Body of pancreas (tissue), 4 donors: ENCODE measurements at regions not wholly inside any gene's neighbourhood (a gene's known extent, or its start where the extent isn't known, plus 50 kb on each side); places are given as distances from the start of the nearest gene placed in this dataset.

Source experiments
- ATAC-seq: fragments of 150-250 bp; one replicate; pipeline ENCODE4 v1.9.1; 2016
- DNase-seq, 4 donors: peaks; one replicate each; pipeline ENCODE4 v3.0.0-alpha.2; 2019
- H3K27ac ChIP-seq, 4 donors: fragments of 200-600 bp; sonication (generic); 1 replicate in 3 of 4; 2 replicates in 1 of 4; pipeline versions ENCODE4 v1.5.1 to v1.6.1; 2016 to 2019; ENCODE audit warnings: mild to moderate bottlenecking in 1 of 4, mixed read lengths in 1 of 4, moderate library complexity in 1 of 4
- H3K27me3 ChIP-seq, 2 donors: fragments of 200-600 bp; sonication (generic); one replicate each; pipeline ENCODE4 v1.6.0; 2016; ENCODE audit warnings: mild to moderate bottlenecking in 1 of 2
- H3K36me3 ChIP-seq, 2 donors: fragments of 200-600 bp; sonication (generic); replicated peaks in 1 of 2; 2 replicates each; pipeline ENCODE4 v1.5.1; 2016; ENCODE audit warnings: low read depth in 2 of 2; ENCODE audit not compliant: insufficient read depth in 1 of 2
- H3K4me1 ChIP-seq: fragments of 200-600 bp; sonication (generic); one replicate; pipeline ENCODE4 v1.6.0; 2016
- H3K4me3 ChIP-seq, 2 donors: fragments of 200-600 bp; sonication (generic); 1 replicate in 1 of 2; 2 replicates in 1 of 2; pipeline ENCODE4 v1.5.1; 2016 to 2019
- H3K9me3 ChIP-seq, 3 donors: fragments of 200-600 bp; sonication (generic); 1 replicate in 2 of 3; 2 replicates in 1 of 3; pipeline ENCODE4 v1.5.1; 2016
- CTCF ChIP-seq, 7 experiments: fragments of 450-650 bp in 4 of 7; fragments of 200-600 bp in 3 of 7; sonication (generic) in 3 of 7; IDR thresholded peaks; one replicate each; pipeline ENCODE4 v1.5.1; 2016 to 2019; ENCODE audit warnings: antibody characterized with exemption in 7 of 7
- POLR2A ChIP-seq, 3 donors: fragments of 450-650 bp; IDR thresholded peaks; one replicate each; pipeline ENCODE4 v1.6.1; 2016; ENCODE audit warnings: antibody characterized with exemption in 3 of 3, mild to moderate bottlenecking in 2 of 3
- WGBS, 2 donors: methylation state at CpG; one replicate each; pipeline ENCODE4 v1.1.5; 2017; 5-methylcytosine and 5-hydroxymethylcytosine counted together
- intact Hi-C: fragments of 100-400 bp; cut with DNase I; formaldehyde crosslinking; loops from one replicate; pipeline ENCODE4 v1.15.1; 2023

GRCh38 chr17:68718465-68718864 is 117.3 kb upstream of the FAM20A start:
- no peak for ATAC-seq

DNA sequence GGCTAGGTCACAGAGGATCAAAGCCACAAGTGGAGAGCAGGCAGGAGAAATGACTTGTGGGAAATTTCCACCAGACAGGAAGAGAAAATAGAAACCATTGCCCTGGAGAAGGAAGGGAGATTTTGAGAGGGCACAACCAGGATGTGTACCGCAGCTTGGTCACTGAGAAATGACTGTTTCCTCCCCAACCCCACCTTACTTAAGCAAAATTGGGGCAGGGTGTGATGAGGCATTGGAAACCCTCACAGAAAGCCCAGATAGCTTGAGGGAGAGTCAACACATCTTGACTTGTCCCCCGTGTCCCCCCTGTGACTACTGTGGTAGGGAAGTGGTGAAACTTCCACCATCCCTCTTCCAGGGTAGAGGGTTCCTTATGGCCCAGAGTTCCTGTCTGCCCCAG is 113.5 kb upstream of the FAM20A start:
- DNase-seq (no peak), ATAC-seq (no peak)
- H3K4me3 ChIP-seq = no peak overlapping the region
- no peaks in the 10 kb centered on the region for H3K9me3 ChIP-seq
- H3K36me3 ChIP-seq = no peaks in the 10 kb centered on the region
- WGBS, 2 donors = 60 to 61% methylated on average over 2 of the region's 2 CpGs
- H3K4me1 ChIP-seq = no peaks in the 10 kb centered on the region
- TF ChIP-seq POLR2A (IDR thresholded peaks at IDR 0.05) = no peak
- no peak for TF ChIP-seq CTCF (IDR thresholded peaks at IDR 0.05)
- H3K27ac ChIP-seq = no peak overlapping the region
- H3K27me3 ChIP-seq = no peaks in the 10 kb centered on the region
- intact Hi-C loops = no loop called here

More at GRCh38 chr17:68718465-68718864, 117.3 kb upstream of the FAM20A start:
- no peaks in the 10 kb centered on the region for H3K4me1 ChIP-seq
- H3K4me3 ChIP-seq = no peak overlapping the region
- DNase-seq = no peak
- no peaks in the 10 kb centered on the region for H3K27me3 ChIP-seq
- no peaks in the 10 kb centered on the region for H3K36me3 ChIP-seq
- TF ChIP-seq CTCF (IDR thresholded peaks at IDR 0.05) (no peak), POLR2A (IDR thresholded peaks at IDR 0.05) (no peak)
- H3K27ac ChIP-seq = no peak overlapping the region
- no peaks in the 10 kb centered on the region for H3K9me3 ChIP-seq
- intact Hi-C loops = no loop called here

GRCh38 chr17:68711858-68712257 is 110.7 kb upstream of the FAM20A start:
- no peaks in the 10 kb centered on the region for H3K36me3 ChIP-seq
- ATAC-seq (no peak), DNase-seq (no peak)
- intact Hi-C loops = no loop called here
- 33 to 49% methylated on average over 4 of the region's 4 CpGs for WGBS, 2 donors
- H3K27me3 ChIP-seq = no peaks in the 10 kb centered on the region
- TF ChIP-seq CTCF (IDR thresholded peaks at IDR 0.05) = no peak
- TF ChIP-seq POLR2A (IDR thresholded peaks at IDR 0.05) = no peak
- H3K27ac ChIP-seq = no peak overlapping the region
- no peak overlapping the region for H3K4me3 ChIP-seq
- H3K9me3 ChIP-seq = no peaks in the 10 kb centered on the region
- no peaks in the 10 kb centered on the region for H3K4me1 ChIP-seq

DNA sequence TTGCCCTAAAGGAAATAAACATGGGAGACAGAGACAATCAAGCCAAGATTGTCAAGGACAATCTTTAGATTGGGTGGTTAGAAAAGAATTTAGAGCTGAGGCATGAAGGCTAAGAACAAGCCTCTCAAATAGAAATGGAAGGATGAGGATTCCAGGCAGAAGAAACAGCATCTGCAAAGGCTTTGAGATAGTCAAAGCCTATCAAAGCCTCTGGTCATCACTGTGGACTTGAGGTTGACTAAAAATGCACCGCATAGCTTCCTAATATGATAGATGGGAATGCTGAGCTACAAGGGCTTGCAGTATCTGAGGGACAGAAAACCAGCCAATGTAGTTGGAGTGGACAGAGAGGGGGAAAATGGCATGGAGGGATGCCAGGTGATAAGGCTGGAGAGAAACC is 109.8 kb upstream of the FAM20A start:
- WGBS, 2 donors = 90 to 92% methylated on average over 1 of the region's 1 CpG
- no peaks in the 10 kb centered on the region for H3K27me3 ChIP-seq
- TF ChIP-seq POLR2A (IDR thresholded peaks at IDR 0.05) = no peak
- TF ChIP-seq CTCF (IDR thresholded peaks at IDR 0.05) = no peak
- H3K36me3 ChIP-seq = no peaks in the 10 kb centered on the region
- H3K4me3 ChIP-seq = no peak overlapping the region
- intact Hi-C loops = no loop called here
- DNase-seq (no peak), ATAC-seq (no peak)
- no peaks in the 10 kb centered on the region for H3K9me3 ChIP-seq
- no peak overlapping the region for H3K27ac ChIP-seq
- H3K4me1 ChIP-seq = no peaks in the 10 kb centered on the region

GRCh38 chr17:68710035-68710780 is 109.0 kb upstream of the FAM20A start:
- intact Hi-C loops = no loop called here
- 69 to 75% methylated on average over 11 of the region's 11 CpGs for whole genome bisulfite sequencing, 2 donors
- no peaks in the 10 kb centered on the region for H3K36me3 ChIP-seq
- H3K27me3 ChIP-seq = no peaks in the 10 kb centered on the region
- no peaks in the 10 kb centered on the region for H3K4me1 ChIP-seq
- no peaks in the 10 kb centered on the region for H3K9me3 ChIP-seq
- TF ChIP-seq CTCF (IDR thresholded peaks at IDR 0.05) (no peak), POLR2A (IDR thresholded peaks at IDR 0.05) (no peak)
- H3K27ac ChIP-seq = no peak overlapping the region
- DNase-seq (no peak), ATAC-seq (no peak)
- H3K4me3 ChIP-seq = no peak overlapping the region
